ENCODE measurements at regions not wholly inside any gene's neighbourhood (a gene's known extent, or its start where the extent isn't known, plus 50 kb on each side); places are given as distances from the start of the nearest gene placed in this dataset.
"Not testable (repeated sequence)": the region's sequence is repeated elsewhere in the genome, so short reads cannot be mapped to it uniquely, and the experiment has no call there.

DNA sequence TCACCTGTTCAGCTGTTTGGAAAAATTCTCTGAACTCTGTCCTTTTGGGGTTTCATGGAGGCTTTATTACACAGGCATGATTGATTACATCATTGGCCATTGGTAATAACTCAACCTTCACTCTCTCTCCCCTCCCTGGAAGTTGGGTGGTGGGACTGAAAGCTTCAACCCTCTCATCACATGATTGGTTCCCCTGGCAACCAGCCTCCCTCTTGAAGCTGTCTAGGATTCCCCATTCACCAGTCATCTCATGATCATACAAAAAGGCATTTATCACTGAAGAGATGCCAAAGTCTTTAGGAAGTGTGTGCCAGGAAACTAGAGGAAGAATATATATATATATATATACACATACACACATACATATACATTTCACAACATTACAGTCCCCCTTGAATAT lies 228.5 kb downstream of the ZNF326 start:
- TF ChIP-seq, protein P1, sequence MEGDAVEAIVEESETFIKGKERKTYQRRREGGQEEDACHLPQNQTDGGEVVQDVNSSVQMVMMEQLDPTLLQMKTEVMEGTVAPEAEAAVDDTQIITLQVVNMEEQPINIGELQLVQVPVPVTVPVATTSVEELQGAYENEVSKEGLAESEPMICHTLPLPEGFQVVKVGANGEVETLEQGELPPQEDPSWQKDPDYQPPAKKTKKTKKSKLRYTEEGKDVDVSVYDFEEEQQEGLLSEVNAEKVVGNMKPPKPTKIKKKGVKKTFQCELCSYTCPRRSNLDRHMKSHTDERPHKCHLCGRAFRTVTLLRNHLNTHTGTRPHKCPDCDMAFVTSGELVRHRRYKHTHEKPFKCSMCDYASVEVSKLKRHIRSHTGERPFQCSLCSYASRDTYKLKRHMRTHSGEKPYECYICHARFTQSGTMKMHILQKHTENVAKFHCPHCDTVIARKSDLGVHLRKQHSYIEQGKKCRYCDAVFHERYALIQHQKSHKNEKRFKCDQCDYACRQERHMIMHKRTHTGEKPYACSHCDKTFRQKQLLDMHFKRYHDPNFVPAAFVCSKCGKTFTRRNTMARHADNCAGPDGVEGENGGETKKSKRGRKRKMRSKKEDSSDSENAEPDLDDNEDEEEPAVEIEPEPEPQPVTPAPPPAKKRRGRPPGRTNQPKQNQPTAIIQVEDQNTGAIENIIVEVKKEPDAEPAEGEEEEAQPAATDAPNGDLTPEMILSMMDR (IDR thresholded peaks at IDR 0.05; ENCODE audit: insufficient read depth, low read length, severe bottlenecking) = no peak
- DNase-seq (ENCODE audit: low read depth) = no peak
- Histone ChIP-seq H3K36me3 (ENCODE audit: control insufficient read depth, insufficient read depth, low read length) (no peaks in the 10 kb centered on the region), H3K27me3 (ENCODE audit: control insufficient read depth, insufficient read depth, low read length) (no peaks in the 10 kb centered on the region), H3K4me3 (ENCODE audit: low read depth, low read length) (no peak overlapping the region)
- no peak for FAIRE-seq

DNA sequence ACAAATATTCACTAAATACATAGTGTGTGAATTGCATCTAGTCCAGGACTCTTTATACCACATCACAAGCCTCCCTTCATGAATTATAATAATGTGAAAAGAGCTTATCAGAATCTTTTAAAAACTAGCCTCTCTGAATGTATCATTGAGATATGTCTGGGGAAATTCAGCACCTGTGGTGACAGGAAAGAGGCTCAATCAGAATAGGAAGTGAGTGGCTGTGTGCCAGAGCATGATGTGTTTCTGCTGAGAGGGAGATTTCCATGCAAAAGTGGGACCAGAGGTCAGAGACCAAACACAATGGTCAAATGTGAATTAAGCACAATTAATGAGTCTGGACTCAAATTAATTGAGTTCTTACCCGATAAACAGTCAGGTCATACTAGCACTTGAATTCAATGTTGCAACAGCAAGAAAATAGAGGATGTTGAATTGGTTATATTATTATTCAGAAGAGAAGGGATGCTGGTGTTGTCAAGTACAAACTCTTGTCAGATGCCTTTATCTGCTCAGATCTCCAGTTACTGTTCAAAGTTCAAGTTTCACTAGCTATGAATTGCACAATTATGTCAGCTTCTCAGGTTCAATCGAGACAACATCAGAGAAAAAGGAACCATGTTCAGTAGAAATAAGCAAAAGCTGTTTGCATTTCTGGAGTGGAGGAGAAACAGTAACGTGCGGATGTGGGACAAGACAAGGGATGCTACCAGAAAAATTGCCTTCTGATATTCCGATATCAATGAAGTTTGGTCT lies 226.2 kb downstream of the ZNF326 start:
- no peaks in the 10 kb centered on the region for H3K36me3 ChIP-seq (ENCODE audit: control insufficient read depth, insufficient read depth, low read length)
- no peak for DNase-seq (ENCODE audit: low read depth)
- TF ChIP-seq, protein P1 (IDR thresholded peaks at IDR 0.05; ENCODE audit: insufficient read depth, low read length, severe bottlenecking) = no peak
- no peaks in the 10 kb centered on the region for H3K27me3 ChIP-seq (ENCODE audit: control insufficient read depth, insufficient read depth, low read length)
- H3K4me3 ChIP-seq (ENCODE audit: low read depth, low read length) = no peak overlapping the region
- FAIRE-seq = no peak

DNA sequence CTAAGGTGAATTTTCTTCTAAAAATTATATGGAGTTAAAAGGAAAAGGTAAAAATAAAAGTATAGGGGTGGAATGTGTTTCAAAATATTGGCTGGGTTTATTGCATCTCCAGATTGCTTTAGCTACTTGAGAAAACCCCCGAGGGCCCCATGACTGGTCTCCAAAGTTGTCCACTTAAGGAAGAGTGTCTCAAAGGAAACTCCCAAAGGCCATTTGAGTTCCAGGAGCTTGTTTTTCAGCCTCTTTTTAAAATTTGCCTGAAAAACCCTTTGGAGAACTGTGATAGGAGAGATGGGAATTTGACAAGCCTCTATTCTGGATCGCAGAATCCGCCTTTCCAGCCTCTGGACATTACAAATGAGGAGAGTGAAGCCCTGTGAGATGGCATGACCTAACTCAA lies 225.6 kb downstream of the ZNF326 start:
- FAIRE-seq = no peak
- TF ChIP-seq, protein P1 (IDR thresholded peaks at IDR 0.05; ENCODE audit: insufficient read depth, low read length, severe bottlenecking) = no peak
- Histone ChIP-seq H3K36me3 (ENCODE audit: control insufficient read depth, insufficient read depth, low read length) (no peaks in the 10 kb centered on the region), H3K27me3 (ENCODE audit: control insufficient read depth, insufficient read depth, low read length) (no peaks in the 10 kb centered on the region), H3K4me3 (ENCODE audit: low read depth, low read length) (no peak overlapping the region)
- DNase-seq (ENCODE audit: low read depth) = no peak

DNA sequence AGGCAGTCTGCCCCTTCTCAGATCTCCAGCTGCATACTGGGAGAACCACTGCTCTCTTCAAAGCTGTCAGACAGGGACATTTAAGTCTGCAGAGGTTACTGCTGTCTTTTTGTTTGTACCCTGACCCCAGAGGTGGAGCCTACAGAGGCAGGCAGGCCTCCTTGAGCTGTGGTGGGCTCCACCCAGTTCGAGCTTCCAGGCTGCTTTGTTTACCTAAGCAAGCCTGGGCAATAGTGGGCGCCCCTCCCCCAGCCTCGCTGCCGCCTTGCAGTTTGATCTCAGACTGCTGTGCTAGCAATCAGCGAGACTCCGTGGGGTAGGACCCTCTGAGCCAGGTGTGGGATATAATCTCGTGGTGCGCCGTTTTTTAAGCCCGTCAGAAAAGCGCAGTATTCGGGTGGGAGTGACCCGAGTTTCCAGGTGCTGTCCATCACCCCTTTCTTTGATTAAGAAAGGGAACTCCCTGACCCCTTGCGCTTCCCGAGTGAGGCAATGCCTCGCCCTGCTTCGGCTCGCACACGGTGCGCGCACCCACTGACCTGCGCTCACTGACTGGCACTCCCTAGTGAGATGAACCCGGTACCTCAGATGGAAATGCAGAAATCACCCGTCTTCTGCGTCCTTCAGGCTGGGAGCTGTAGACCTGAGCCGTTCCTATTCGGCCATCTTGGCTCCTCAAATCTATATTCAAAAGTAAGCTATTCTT lies 224.4 kb downstream of the ZNF326 start:
- FAIRE-seq; H3K36me3 ChIP-seq (ENCODE audit: control insufficient read depth, insufficient read depth, low read length); DNase-seq (ENCODE audit: low read depth); H3K27me3 ChIP-seq (ENCODE audit: control insufficient read depth, insufficient read depth, low read length); H3K4me3 ChIP-seq (ENCODE audit: low read depth, low read length): not testable (repeated sequence)

DNA sequence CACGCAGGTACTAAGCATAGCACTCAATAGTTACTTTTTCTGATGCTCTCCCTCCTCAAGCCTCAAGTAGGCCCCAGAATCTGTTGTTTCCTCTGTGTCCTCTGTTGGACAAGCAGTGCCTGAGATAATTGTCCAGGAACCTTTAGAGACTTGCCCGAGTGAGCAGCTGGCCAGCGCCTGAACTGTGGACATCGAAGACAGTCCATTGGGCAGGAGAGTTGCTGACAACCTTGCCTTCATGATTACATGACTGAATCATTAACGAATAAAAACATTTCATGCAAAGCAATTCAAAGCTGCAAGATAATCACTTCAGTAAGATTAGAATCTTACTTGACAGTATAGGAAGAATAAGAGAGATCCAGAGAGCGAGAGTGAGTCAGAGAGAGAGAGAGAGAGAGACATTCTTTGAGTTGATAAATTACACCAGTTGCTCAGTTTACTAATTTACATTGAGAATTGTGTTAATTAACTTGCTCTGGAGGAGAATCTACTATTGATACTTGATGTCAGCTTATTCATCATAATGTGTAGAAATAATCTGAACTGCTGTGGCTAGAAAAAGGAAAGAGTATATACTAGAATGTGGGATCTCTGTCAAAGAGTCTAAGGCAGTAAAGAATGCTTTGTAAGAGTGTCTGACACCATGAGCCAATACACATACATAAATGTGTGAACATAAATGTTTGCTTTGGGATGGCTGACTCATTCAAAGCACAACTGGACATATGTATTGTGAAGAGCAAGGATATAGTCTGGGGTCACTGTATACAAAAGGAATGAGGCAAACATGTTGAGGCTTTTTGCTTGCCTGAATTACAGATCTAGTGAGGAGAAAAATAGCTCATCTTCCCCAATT lies 216.0 kb downstream of the ZNF326 start:
- no peak overlapping the region for H3K4me3 ChIP-seq (ENCODE audit: low read depth, low read length)
- TF ChIP-seq, protein P1 (IDR thresholded peaks at IDR 0.05; ENCODE audit: insufficient read depth, low read length, severe bottlenecking) = no peak
- DNase-seq (ENCODE audit: low read depth) (peak; percentile 63), FAIRE-seq (no peak)
- no peaks in the 10 kb centered on the region for H3K27me3 ChIP-seq (ENCODE audit: control insufficient read depth, insufficient read depth, low read length)
- H3K36me3 ChIP-seq (ENCODE audit: control insufficient read depth, insufficient read depth, low read length) = no peaks in the 10 kb centered on the region

DNA sequence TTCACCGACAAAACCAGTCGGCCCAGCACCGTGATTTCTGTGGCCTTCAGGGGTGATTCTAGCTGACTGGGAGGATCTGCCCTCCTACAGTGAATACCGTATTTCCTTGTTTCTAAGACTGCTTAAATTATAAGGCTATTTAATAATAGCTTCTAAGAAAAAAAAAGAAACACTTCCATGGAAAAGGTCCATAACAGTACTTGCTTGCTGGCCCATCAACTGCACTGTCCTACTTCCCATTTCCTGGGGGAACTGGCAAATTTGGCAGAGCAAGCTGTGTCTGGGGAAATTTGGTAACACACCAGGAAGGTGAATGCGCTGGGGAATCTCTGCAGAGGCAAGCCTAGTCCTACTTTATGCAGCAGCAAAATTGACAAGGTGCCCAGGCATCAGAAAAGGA lies 214.0 kb downstream of the ZNF326 start:
- TF ChIP-seq, protein P1 (IDR thresholded peaks at IDR 0.05; ENCODE audit: insufficient read depth, low read length, severe bottlenecking) = no peak
- FAIRE-seq = no peak
- no peak for DNase-seq (ENCODE audit: low read depth)
- Histone ChIP-seq H3K4me3 (ENCODE audit: low read depth, low read length) (no peak overlapping the region), H3K36me3 (ENCODE audit: control insufficient read depth, insufficient read depth, low read length) (no peaks in the 10 kb centered on the region), H3K27me3 (ENCODE audit: control insufficient read depth, insufficient read depth, low read length) (no peaks in the 10 kb centered on the region)
